NCI-H510A (cell line): ENCODE measurements at regions not wholly inside any gene's neighbourhood (a gene's known extent, or its start where the extent isn't known, plus 50 kb on each side); places are given as distances from the start of the nearest gene placed in this dataset.

Source experiments
- DNase-seq: peaks from one replicate; lab custom pipeline; 2025; lab: John Stamatoyannopoulos, UW

DNA sequence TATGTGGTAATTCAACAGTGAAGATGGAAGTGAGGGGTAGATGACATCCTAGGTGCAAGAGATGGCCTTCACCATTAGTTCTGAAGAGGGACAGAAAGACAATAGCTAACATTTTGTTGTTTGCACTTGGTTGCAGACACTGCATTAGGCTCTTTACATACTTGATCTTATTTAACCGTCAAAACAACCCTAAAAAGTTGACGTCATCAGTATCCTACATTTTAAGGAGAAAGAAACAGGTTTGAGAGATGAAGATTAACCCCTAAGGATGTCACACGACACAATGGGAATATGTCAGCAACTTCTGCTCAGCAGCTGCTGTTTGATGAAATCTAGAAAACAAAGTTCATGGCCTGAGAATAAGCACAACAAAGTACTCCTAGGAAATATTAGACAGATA lies 72.6 kb upstream of the MC3R start:
- no peak for DNase-seq

DNA sequence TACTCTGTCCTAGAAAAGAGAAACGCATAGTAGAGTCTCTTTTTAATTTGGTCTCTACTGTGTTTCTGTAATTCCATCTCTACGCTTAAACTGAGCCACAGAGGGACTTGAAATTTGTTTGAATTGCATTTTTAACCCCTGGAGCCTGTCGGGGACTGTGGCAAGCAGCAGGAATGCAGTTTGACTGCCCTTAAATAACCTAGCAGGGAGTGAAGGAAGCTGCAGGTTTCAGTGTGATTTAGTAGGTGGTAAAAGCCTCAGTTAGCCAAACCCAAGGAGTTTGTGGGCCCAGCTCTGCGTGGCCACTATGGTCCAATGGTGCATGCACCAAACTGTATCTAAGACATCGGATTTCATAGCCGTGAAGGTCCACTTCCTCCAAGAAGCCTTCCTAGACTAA lies 70.3 kb upstream of the MC3R start:
- DNase-seq, result no peak

DNA sequence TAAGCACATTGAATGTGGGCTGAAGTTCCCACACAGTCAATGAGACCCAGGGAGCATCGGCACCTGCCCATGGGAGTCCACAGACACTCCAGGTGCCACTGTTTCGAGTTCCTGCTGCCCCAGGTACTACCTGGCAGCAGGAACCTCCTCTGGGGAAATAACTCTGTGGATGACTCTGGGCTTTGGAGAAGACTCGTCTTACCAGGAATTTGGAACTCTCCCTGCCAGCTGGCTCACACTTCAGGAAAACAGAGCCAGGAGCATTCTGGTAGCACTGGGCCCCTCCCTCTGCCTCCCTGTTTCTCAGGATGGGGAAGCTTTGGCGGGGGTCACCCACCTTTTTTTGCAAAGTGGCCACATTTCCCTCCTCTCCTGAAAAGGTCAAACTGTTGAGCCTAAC lies 69.5 kb upstream of the MC3R start:
- no peak for DNase-seq

DNA sequence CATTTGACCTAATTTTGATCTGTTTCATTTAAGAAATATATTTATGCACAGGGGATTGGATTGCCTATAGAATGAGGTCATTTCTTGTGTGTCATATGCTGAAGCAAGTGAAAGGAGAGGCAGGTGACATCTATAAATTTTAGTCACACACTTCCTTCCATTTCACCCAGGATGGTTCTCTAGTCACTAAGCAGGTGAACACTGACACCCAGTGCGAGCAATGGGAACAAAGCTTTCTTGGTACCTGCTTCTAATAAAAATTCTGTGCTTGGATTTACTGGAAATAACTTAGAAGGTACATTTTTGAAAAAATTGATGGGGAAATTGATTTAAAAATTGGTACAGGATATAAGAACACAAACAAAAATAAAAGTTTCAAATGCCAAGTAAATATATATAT lies 66.9 kb upstream of the MC3R start:
- no peak for DNase-seq

DNA sequence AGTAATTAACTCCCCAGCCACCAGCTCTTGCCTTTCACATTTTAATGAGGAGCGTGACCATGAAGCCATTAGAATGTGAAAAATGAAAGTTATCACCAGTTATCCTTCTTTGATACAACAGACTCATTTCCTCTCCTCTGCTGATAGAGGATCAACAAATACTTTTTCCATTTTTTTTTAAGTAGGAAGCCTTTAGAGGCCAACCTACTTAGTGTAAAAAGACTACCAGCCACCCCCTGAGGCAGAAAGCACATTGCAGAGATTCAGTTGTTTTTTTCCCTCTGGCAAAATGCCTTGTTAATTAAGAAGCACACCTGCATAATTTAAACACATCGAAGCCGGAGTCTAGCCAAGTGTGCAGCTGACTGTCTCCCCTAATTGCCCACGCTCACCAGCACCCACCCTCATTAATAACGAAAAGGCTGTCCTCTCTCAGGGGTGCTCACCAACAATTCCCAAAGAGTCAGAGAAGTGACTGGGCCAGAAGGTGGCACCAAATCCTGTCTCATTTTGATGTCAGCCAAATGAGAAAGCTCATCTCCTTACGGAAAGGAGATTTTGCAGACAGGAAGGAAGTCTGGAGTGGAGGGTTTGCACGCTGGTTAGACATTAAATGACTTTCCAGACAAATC lies 60.9 kb upstream of the MC3R start:
- DNase-seq, result no peak

DNA sequence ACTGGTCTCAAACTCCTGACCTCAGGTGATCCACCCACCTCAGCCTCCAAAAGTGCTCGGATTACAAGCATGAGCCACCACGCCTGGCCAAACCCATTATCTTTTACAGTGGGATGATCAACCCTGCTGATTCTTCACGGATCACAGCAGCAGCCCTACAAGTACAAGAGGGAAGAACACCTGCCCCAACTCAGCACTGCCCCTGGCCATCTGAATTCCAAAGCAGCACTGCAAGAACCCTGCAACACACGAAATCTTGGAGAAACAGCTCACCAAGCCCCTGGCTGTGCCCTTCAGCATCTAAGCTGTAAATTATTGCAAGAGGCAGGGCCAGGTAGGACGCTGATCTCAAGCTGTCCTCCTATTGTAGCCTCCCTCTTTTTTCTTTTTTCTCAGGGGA lies 54.5 kb upstream of the MC3R start:
- no peak for DNase-seq

DNA sequence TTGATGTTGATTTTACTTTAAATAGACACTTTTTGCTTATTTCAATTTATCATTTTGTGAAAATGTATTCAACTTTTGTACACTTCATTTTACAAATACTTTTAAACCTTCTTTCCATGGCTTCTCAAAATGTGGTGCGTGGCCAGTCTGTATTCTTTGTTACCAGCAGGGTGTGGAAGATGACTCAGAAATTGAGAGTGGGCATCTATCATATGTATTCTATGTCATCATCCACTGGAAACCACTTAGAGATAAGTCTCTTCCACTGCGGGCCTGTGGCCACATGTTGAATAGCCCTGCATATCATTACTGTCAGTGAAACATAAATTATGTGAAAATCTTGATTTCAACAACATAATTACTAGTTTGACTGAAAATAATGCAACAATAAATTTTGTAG lies 52.6 kb upstream of the MC3R start:
- no peak for DNase-seq
